ENCODE measurements at regions not wholly inside any gene's neighbourhood (a gene's known extent, or its start where the extent isn't known, plus 50 kb on each side); places are given as distances from the start of the nearest gene placed in this dataset.

DNA sequence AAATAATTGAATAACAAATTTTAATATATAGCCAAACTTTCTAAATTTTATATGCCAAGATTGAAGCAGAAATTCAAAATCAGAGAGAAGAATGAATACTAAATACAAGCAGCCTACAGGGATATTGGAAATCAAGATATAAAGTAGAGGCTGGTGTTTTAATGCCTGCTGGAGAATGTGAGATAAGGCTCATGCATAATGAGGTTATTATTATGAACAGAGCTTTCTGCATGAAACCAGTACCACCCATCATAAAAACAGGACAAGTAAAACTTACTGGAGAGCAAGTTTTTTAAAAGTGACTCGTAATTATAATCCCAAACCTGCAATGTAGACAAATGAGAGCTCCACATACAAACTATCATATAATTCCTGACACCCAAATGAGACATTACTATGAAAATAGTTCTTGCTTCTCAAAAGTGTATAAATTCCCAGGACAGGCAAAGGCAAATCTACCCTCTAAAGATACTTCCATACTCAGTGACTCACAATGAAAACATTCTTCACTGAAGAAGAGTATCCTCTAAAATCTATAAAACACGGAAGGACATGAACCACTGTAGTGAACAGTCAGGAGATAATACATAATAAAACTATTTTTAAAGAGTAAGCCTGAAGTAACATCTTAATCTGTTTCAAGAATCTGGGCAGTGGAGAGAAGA, 532.0 kb upstream of the GRAMD2B start:
- Histone ChIP-seq H3K4me1 (ENCODE audit: insufficient read depth, low read length) (no peaks in the 10 kb centered on the region), H3K27me3 (ENCODE audit: control insufficient read depth in 1 of 2, insufficient read depth in 2 of 2, low read length in 2 of 2) (no peaks in the 10 kb centered on the region), H3K36me3 (replicated peaks in 1 of 2; ENCODE audit: control insufficient read depth in 1 of 2, insufficient read depth in 2 of 2, low read length in 2 of 2) (no peaks in the 10 kb centered on the region), H3K79me2 (ENCODE audit: insufficient read depth, low read length) (no peaks in the 10 kb centered on the region), H3K4me3 (replicated peaks in 1 of 3; ENCODE audit: insufficient read depth in 1 of 3, low read depth in 2 of 3, low read length in 3 of 3) (no peak overlapping the region), H3K9me3 (ENCODE audit: low read length) (no peaks in the 10 kb centered on the region; the same call in 1 of the 2 replicates), H3K9ac (ENCODE audit: insufficient read depth, low read depth, low read length) (no peak overlapping the region), H2AFZ (ENCODE audit: low read length) (no peak overlapping the region), H3K27ac (ENCODE audit: extremely low read length, insufficient read depth, low read length) (no peak overlapping the region), H3K4me2 (ENCODE audit: low read depth, low read length) (no peak overlapping the region), H4K20me1 (ENCODE audit: insufficient read depth, low read length) (no peaks in the 10 kb centered on the region)
- no TSS peak for BruUV-seq (replicated peaks)
- TF ChIP-seq ZSCAN29 (CRISPR knock-in tag; conservative IDR thresholded peaks at IDR 0.05) (no peak), ZNF17 (CRISPR knock-in tag; IDR thresholded peaks at IDR 0.05) (no peak), ZKSCAN5 (CRISPR knock-in tag; IDR thresholded peaks at IDR 0.05) (no peak), TBP (CRISPR knock-in tag; IDR thresholded peaks at IDR 0.05) (no peak), ZSCAN12 (CRISPR knock-in tag; IDR thresholded peaks at IDR 0.05) (no peak), ZNF441 (CRISPR knock-in tag; IDR thresholded peaks at IDR 0.05; ENCODE audit: borderline replicate concordance) (no peak), TCF7 (IDR thresholded peaks at IDR 0.05; ENCODE audit: low read depth) (no peak), ZBTB42 (CRISPR knock-in tag; IDR thresholded peaks at IDR 0.05) (no peak), PAF1 (CRISPR knock-in tag; IDR thresholded peaks at IDR 0.05) (no peak), ASH2L (IDR thresholded peaks at IDR 0.05; ENCODE audit: insufficient read length, low read depth, low read length) (no peak), SPEN (CRISPR knock-in tag; IDR thresholded peaks at IDR 0.05; ENCODE audit: low read depth) (no peak), ARID5B (CRISPR knock-in tag; IDR thresholded peaks at IDR 0.05) (no peak)
- TF ChIP-seq, protein P1, sequence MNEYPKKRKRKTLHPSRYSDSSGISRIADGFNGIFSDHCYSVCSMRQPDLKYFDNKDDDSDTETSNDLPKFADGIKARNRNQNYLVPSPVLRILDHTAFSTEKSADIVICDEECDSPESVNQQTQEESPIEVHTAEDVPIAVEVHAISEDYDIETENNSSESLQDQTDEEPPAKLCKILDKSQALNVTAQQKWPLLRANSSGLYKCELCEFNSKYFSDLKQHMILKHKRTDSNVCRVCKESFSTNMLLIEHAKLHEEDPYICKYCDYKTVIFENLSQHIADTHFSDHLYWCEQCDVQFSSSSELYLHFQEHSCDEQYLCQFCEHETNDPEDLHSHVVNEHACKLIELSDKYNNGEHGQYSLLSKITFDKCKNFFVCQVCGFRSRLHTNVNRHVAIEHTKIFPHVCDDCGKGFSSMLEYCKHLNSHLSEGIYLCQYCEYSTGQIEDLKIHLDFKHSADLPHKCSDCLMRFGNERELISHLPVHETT (CRISPR knock-in tag; conservative IDR thresholded peaks at IDR 0.05) = no peak
- in situ Hi-C loops (cut with HindIII; ENCODE audit: extremely low pct_ligation_motif_present, low pct_unique_long_range_greater_than_20kb) = no loop called here
- CTCF ChIA-PET (ENCODE audit: low intra/inter-chr PET ratio, low total read pairs) = no interaction called here
- ATAC-seq (no peak), DNase-seq (ENCODE audit: low spot score) (no peak), FAIRE-seq (no peak)
- POLR2A ChIA-PET = no interaction called here
- WGBS (ENCODE audit: low lambda C conversion rate) = 1% methylated on average over 2 of the region's 2 CpGs
- intact Hi-C loops (cut with micrococcal nuclease; ENCODE audit: unreplicated experiment) = no loop called here

Data from HepG2 (cell line).